Osteocyte (in vitro differentiated cells): ENCODE measurements at regions not wholly inside any gene's neighbourhood (a gene's known extent, or its start where the extent isn't known, plus 50 kb on each side); places are given as distances from the start of the nearest gene placed in this dataset.
"Not testable (repeated sequence)": the region's sequence is repeated elsewhere in the genome, so short reads cannot be mapped to it uniquely, and the experiment has no call there.

Source experiments
- DNase-seq: peaks from one replicate; pipeline ENCODE4 v3.0.0; 2021; ENCODE audit warnings: mixed read lengths; ENCODE audit not compliant: unreplicated experiment; ENCODE audit errors: extremely low spot score
- H3K27ac Mint-ChIP-seq: one replicate; pipeline ENCODE4 v1.8.0; 2021; ENCODE audit warnings: mild to moderate bottlenecking, mixed read lengths; ENCODE audit not compliant: unreplicated experiment
- H3K27me3 Mint-ChIP-seq: one replicate; pipeline ENCODE4 v1.8.0; 2021; ENCODE audit warnings: mixed read lengths; ENCODE audit not compliant: unreplicated experiment
- H3K36me3 Mint-ChIP-seq: one replicate; pipeline ENCODE4 v1.8.0; 2021; ENCODE audit warnings: mixed read lengths; ENCODE audit not compliant: unreplicated experiment
- H3K4me1 Mint-ChIP-seq: one replicate; pipeline ENCODE4 v1.8.0; 2021; ENCODE audit warnings: mixed read lengths; ENCODE audit not compliant: unreplicated experiment
- H3K4me3 Mint-ChIP-seq: one replicate; pipeline ENCODE4 v1.8.0; 2021; ENCODE audit warnings: mild to moderate bottlenecking, moderate library complexity, mixed read lengths; ENCODE audit not compliant: unreplicated experiment
- H3K9me3 Mint-ChIP-seq: one replicate; pipeline ENCODE4 v1.8.0; 2021; ENCODE audit warnings: mixed read lengths; ENCODE audit not compliant: unreplicated experiment
- TF ChIP-seq, protein P1 (sequence below): fragments of 200-600 bp; sonication (generic); IDR thresholded peaks from 2 replicates; pipeline ENCODE4 v1.5.0; 2021; ENCODE audit warnings: antibody characterized with exemption, mild to moderate bottlenecking, moderate library complexity

DNA sequence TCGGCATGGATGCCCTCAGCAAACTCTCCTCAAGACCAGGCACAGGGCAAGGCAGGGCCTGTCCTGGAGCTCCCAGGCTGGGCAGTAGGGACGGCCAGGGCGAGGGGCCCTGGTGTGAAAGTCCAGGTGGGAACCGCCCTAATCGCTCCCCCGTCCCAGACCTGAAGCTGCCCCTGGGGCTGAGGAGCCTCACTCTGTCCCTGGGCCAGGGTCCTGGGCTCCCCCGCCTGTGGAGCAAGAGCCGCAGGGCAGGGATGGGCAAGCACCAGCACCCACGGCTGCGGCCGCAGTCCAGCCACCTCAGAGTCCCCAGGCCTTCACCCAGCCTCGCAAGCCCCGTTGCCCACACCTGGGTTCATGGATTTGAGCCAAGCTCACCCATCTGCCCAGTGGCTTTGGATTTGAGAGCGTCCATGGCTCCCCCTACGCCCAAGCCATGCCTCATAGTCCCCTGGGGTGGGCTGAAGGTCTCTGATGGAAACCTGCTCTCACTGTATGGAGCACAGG is 102.4 kb upstream of the C14orf180 start:
- Mint-ChIP-seq H3K27ac (no peak overlapping the region), H3K9me3 (peaks cover 5% of the 10 kb centered on the region), H3K36me3 (no peaks in the 10 kb centered on the region), H3K4me1 (no peaks in the 10 kb centered on the region), H3K27me3 (no peaks in the 10 kb centered on the region), H3K4me3 (no peak overlapping the region)
- TF ChIP-seq, protein P1, sequence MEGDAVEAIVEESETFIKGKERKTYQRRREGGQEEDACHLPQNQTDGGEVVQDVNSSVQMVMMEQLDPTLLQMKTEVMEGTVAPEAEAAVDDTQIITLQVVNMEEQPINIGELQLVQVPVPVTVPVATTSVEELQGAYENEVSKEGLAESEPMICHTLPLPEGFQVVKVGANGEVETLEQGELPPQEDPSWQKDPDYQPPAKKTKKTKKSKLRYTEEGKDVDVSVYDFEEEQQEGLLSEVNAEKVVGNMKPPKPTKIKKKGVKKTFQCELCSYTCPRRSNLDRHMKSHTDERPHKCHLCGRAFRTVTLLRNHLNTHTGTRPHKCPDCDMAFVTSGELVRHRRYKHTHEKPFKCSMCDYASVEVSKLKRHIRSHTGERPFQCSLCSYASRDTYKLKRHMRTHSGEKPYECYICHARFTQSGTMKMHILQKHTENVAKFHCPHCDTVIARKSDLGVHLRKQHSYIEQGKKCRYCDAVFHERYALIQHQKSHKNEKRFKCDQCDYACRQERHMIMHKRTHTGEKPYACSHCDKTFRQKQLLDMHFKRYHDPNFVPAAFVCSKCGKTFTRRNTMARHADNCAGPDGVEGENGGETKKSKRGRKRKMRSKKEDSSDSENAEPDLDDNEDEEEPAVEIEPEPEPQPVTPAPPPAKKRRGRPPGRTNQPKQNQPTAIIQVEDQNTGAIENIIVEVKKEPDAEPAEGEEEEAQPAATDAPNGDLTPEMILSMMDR, result no peak
- DNase-seq, result no peak

DNA sequence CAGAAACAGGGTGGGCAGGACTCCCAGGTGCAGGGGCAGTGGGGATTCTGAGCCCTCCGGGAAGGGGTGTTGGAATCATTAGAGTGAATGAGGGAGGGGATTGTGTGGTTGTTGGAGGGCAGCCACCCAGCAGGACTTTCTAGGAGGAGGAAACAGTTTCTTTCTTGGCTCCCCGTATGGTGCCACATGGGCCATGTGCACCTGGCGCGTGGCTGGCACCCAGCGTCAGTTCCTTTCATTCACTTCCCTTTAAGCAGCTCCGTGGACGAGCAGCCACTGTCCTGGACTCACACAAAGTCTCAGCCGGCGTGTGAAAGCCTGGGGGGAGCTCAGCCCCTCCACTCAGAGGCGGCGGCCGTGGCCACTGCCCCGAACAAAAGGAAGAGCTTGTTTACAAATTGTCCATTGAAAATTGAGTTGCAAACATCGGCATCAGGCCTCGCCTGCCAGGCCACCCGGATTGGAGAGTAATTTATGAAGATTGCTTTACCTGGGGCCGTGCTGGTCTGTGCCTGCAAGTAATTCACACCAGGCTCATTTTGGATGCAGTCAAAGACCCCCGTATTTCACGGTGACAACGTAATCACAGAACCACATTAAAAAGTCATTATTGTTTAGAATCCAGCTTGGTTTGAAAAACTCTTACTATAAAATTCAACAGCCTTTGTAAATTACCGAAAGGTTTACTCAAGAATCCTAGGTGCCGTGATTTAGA is 101.7 kb upstream of the C14orf180 start:
- Mint-ChIP-seq H3K4me1 (no peaks in the 10 kb centered on the region), H3K27me3 (no peaks in the 10 kb centered on the region), H3K4me3 (no peak overlapping the region), H3K27ac (no peak overlapping the region), H3K9me3 (peaks cover 11% of the 10 kb centered on the region), H3K36me3 (no peaks in the 10 kb centered on the region)
- TF ChIP-seq, protein P1, result no peak
- no peak for DNase-seq

DNA sequence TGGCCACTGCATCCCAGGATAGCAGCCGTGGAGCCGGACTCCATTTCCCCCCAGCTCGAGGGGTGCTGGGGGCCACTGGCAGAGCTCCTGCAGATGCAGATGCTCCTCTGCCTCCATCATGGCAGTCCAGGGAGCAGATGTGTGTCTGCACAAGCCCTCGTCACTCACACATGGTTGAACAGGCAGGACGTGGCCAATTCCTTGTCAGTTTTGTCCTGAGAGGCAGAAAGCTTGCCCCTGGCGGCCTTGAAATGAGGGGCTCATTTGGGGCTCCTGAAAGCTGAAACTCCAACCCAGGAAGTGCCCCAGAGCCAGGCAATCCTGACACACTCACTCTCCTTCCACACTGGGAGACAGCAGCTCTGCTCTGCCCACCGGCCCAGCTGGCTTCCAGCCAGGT is 100.9 kb upstream of the C14orf180 start:
- Mint-ChIP-seq H3K27me3 (no peaks in the 10 kb centered on the region), H3K27ac (no peak overlapping the region), H3K4me3 (no peak overlapping the region), H3K36me3 (no peaks in the 10 kb centered on the region), H3K9me3 (peaks cover 14% of the 10 kb centered on the region), H3K4me1 (no peaks in the 10 kb centered on the region)
- TF ChIP-seq, protein P1, result no peak
- no peak for DNase-seq

DNA sequence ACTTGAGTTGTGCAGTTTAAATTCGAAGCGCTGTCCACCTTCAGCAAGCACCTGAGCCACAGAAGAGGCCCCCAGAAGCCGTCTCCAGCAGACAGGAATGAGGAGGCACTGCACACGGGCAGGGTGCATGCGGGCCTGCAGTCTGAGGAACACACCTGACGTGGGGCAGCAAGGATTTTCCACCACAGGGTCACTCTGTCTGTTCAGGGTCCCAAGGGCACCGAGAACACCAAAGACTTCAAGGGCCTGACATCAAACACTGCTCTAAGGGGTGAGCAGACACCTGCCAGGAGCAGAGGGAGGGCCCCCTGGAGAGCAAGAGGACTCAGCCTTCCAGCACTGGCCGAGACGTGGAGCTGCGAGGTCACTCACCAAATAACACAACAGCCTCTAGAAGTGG is 99.7 kb upstream of the C14orf180 start:
- TF ChIP-seq, protein P1, result no peak
- Mint-ChIP-seq H3K4me3 (no peak overlapping the region), H3K27ac (no peak overlapping the region), H3K36me3 (no peaks in the 10 kb centered on the region), H3K4me1 (no peaks in the 10 kb centered on the region), H3K27me3 (no peaks in the 10 kb centered on the region), H3K9me3 (peaks cover 14% of the 10 kb centered on the region)
- DNase-seq, result no peak

DNA sequence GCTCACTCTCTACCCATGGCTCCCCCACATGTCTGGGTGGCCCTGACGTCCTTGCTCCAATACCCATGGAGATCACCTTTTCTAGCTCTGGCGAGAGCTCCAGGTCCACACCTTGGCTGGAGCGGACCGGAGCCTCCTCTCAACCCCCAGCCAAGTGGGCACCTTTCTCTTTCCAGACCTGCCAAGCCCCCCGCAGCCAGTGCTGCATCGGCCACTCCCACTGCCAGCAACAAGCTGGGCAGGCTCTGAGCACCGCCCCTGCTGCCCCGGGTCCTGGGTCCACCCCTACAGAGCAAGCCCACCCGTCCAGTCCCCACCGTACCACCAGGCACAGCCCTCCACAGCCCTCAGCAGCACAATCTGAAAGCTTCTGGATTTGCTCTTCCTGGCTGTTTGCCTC is 98.2 kb upstream of the C14orf180 start:
- Mint-ChIP-seq H3K27me3 (no peaks in the 10 kb centered on the region), H3K27ac (no peak overlapping the region), H3K4me3 (no peak overlapping the region), H3K4me1 (no peaks in the 10 kb centered on the region), H3K36me3 (no peaks in the 10 kb centered on the region), H3K9me3 (peaks cover 14% of the 10 kb centered on the region)
- no peak for DNase-seq
- TF ChIP-seq, protein P1, result no peak

DNA sequence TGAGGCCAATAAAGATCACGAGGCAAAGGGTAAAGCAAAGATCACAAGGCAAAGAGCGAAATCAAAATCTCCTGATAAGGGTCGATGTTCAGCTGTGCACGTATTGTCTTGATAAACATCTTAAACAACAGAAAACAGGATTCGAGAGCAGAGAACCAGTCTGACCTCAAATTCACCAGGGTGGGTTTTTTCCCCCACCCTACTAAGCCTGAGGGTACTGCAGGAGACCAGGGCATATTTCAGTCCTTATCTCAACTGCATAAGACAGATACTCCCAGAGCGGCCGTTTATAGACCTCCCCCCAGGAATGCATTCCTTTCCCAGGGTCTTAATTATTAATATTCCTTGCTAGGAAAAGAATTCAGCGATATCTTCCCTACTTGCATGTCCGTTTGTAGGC is 97.5 kb upstream of the C14orf180 start:
- not testable (repeated sequence) for H3K36me3 Mint-ChIP-seq, H3K4me3 Mint-ChIP-seq

More for the DNA sequence above, 97.5 kb upstream of the C14orf180 start:
- peaks cover 14% of the 10 kb centered on the region for H3K9me3 Mint-ChIP-seq
- not testable (repeated sequence) for DNase-seq, H3K4me1 Mint-ChIP-seq, H3K27me3 Mint-ChIP-seq, H3K27ac Mint-ChIP-seq
